ENCODE measurements at regions not wholly inside any gene's neighbourhood (a gene's known extent, or its start where the extent isn't known, plus 50 kb on each side); places are given as distances from the start of the nearest gene placed in this dataset.

GRCh38 chr3:10678796-10679376 is 137.1 kb upstream of the SLC6A11 start (continued):
- TF ChIP-seq MAX (IDR thresholded peaks at IDR 0.05) (no peak), ZFX (IDR thresholded peaks at IDR 0.05) (no peak), CEBPB (IDR thresholded peaks at IDR 0.05; ENCODE audit: low read depth) (no peak), YY1 (IDR thresholded peaks at IDR 0.05; ENCODE audit: extremely low read depth, insufficient replicate concordance, low read depth, low read length) (no peak), CBX3 (IDR thresholded peaks at IDR 0.05; ENCODE audit: low read depth) (no peak)

GRCh38 chr3:10680796-10681195 is 135.2 kb upstream of the SLC6A11 start:
- ChIA-PET CTCF (no interaction called here), POLR2A (no interaction called here), RAD21 (ENCODE audit: low non-redundant PET in 1 of 2, low total read pairs in 2 of 2, uncharacterized antibody in 2 of 2, unreplicated experiment in 2 of 2) (no interaction called here)
- Histone ChIP-seq H3K27ac (ENCODE audit: low read depth, low read length) (no peak overlapping the region), H3K9me2 (ENCODE audit: insufficient read depth) (no peaks in the 10 kb centered on the region), H3K9ac (ENCODE audit: low read length) (no peak overlapping the region), H2AFZ (ENCODE audit: low read depth, low read length, poor library complexity, severe bottlenecking) (no peak overlapping the region), H4K20me1 (ENCODE audit: insufficient read depth) (no peaks in the 10 kb centered on the region), H3K27me3 (ENCODE audit: insufficient read depth, low read length) (peaks cover 2% of the 10 kb centered on the region; the same call in 1 of the 2 replicates), H3K4me1 (ENCODE audit: control insufficient read depth in 1 of 2, insufficient read depth in 2 of 2, low read length in 2 of 2) (peaks cover 5 to 8% of the 10 kb centered on the region in 2 experiments; a peak in 2 of 4 replicates), H3K4me3 (replicated peaks in 1 of 2; ENCODE audit: low read depth in 1 of 2, low read length in 2 of 2) (no peak overlapping the region), H3K9me3 (ENCODE audit: control insufficient read depth in 1 of 2, insufficient read depth in 1 of 2, low read depth in 1 of 2, low read length in 2 of 2) (no peaks in the 10 kb centered on the region), H3K4me2 (ENCODE audit: low read length) (no peak overlapping the region), H3K36me3 (ENCODE audit: control insufficient read depth in 1 of 2, insufficient read depth in 2 of 2, low read length in 2 of 2) (no peaks in the 10 kb centered on the region), H3K79me2 (ENCODE audit: insufficient read depth, low read length) (no peaks in the 10 kb centered on the region)
- no peak for TF ChIP-seq YY1 (IDR thresholded peaks at IDR 0.05; ENCODE audit: extremely low read depth, insufficient replicate concordance, low read depth, low read length)
- no peak for TF ChIP-seq TCF7L2 (IDR thresholded peaks at IDR 0.05; ENCODE audit: borderline replicate concordance, extremely low read depth, insufficient read depth, insufficient read length)
- TF ChIP-seq SRF (IDR thresholded peaks at IDR 0.05; ENCODE audit: low read depth): no peak
- TF ChIP-seq EGR1 (IDR thresholded peaks at IDR 0.05; ENCODE audit: low read depth): no peak
- TF ChIP-seq JUND (IDR thresholded peaks at IDR 0.05): no peak
- TF ChIP-seq FOSL1 (IDR thresholded peaks at IDR 0.05; ENCODE audit: low read depth): no peak
- no peak for TF ChIP-seq ELF1 (IDR thresholded peaks at IDR 0.05; ENCODE audit: borderline replicate concordance, low read depth)
- TF ChIP-seq CEBPB (IDR thresholded peaks at IDR 0.05; ENCODE audit: low read depth): no peak
- TF ChIP-seq ATF3 (IDR thresholded peaks at IDR 0.05): no peak
- intact Hi-C loops (cut with micrococcal nuclease): no loop called here
- no peak for ATAC-seq
- no TSS peak for BruUV-seq (replicated peaks)
- DNase-seq (ENCODE audit: low read depth, low spot score): no peak

Data from HCT116 (cell line).